HG03103 (cell line): ENCODE measurements at regions not wholly inside any gene's neighbourhood (a gene's known extent, or its start where the extent isn't known, plus 50 kb on each side); places are given as distances from the start of the nearest gene placed in this dataset.

Experiments
- ATAC-seq: cut with Tn5 transposase; IDR thresholded peaks from one replicate; pipeline ENCODE4 v1.9.1; 2021; ENCODE audit warnings: low read depth; ENCODE audit not compliant: unreplicated experiment

- ATAC-seq = no peak
Observed at GRCh38 chr2:52974127-52974526, 793.5 kb upstream of the CHAC2 start.

DNA sequence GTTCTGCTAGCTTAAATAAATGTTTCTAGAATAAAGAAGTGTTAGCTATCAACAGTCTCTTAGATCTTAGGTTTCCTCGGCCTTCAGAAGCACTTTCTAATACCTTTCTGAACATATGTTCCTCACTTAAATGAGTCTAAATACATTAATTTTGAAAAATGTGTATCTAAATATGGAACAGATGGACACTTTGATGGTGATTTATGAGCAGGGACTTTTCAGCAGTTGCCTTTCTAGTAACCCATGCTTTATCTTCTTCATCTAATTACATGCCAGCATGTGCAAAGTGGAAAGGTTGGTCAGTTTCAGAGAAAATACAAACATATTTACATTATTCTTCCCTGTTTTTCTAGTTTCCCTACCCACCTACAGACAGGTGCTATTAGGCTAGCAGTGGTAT is 797.0 kb upstream of the CHAC2 start:
- ATAC-seq = no peak

DNA sequence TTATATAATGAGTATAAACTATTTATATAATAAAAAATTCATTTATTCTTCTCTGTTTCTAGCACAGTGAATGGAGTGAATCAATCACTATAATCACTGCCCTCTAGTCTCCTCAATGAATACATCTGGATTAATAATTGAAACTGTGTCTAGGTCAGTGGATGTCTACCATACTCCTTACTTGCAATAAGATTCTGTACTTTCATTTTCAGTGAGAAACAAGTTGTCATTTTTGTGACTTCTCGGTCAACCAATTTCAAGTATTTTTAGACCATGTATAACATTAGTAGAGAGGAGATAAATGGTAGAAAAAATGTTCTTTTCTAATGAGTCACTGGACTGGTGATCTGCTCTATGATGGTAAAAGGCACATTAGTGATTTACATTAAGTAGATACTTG is 799.6 kb upstream of the CHAC2 start:
- no peak for ATAC-seq

DNA sequence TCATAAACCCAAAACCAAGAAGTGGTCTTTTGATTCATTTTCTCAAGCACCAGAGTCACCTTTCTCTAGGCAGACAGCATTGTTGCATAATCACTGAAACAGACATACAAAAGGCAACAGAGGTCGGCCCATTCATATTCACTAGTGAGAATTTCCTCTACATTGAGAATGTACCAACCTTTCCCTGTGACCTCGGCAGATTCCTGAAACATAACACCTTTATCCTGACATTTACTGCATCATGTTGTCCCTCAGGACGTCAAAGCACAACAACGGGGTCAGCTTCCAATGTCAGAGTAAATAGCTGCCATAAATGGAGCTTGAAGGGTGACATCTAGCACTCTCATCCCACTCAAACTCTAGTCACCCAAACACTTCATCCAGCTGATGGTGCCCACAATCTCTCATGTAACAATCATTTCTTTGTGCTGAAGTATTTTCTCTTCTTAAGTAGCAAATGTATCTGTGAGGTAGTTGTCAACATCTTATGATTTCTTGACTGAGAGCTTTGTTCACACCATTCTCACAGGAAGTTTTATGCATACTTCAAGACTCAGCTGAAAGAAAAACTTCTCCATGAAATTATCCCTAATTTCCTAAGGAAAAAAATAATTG is 802.6 kb upstream of the CHAC2 start:
- ATAC-seq = no peak

DNA sequence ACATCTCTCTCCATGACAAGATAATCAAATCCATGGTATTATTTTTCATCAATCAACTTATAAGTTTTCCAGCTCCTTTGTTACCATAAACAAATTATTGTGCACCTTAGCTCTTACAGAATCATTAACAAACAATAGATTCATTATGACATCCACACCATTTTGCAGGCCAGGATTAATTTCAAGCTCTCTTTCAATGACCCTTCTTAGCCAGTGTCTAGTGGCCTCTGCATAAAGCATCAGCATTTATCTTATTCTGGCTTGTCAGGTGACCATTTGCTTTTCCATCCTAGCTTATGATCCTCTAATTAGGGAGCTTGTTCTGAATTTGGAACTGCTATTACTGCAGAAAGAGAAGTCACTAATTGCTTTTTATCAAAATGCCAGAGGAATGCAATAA is 806.2 kb upstream of the CHAC2 start:
- no peak for ATAC-seq

DNA sequence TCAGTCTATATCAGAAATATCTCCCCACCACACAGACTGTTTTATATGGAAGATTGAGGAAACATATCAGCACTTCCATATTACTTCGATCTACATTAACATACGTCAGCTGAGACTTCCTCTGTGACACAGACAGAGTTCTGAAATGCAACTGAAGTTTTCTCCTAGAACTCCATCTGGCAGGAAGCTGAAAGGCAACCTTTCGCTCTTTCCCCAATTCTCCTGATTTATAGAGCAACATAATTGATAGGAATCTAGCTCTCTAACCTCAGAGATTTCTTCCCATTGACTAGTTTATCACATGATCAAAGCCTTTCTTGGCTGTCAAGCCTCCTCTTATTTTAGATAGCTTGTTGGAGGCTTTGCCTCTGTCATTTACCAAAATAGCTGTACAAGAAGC is 806.7 kb upstream of the CHAC2 start:
- ATAC-seq = no peak

DNA sequence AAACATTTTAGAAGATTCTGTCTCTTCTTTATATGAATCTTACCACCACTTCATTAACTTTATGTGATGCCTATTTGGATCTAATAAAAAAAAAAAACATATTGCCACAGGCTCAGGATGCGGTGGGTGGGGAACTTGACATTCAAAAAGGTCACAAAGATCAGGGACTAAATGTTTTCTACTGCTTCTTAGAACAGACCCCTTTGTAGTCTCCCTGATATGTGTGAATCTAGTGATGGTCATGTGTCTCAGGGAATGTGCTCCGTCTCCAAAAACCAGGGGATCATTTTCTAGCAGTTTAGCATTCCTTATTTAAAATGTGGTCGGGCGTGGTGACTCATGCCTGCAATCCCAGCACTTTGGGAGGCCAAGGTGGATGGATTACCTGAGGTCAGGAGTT is 807.8 kb upstream of the CHAC2 start:
- no peak for ATAC-seq

DNA sequence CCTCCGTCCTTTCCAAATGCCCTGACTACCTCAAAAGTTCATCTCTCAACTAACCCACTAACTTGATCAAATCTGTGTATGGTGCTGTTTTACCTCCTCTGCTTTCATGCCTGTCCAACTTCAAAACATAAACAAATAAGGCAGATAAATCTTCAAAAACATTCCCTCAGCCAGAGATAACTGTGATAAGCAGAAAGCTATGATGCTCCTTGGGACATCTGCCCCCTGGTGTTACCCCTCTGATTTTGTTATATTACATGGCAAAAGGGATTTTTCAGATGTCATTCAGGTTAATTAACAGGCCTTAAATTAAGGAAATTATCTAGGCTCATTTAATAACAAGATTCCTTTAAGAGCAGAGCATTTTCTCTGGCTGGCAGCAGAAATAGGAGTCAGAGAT is 810.8 kb upstream of the CHAC2 start:
- ATAC-seq = no peak

DNA sequence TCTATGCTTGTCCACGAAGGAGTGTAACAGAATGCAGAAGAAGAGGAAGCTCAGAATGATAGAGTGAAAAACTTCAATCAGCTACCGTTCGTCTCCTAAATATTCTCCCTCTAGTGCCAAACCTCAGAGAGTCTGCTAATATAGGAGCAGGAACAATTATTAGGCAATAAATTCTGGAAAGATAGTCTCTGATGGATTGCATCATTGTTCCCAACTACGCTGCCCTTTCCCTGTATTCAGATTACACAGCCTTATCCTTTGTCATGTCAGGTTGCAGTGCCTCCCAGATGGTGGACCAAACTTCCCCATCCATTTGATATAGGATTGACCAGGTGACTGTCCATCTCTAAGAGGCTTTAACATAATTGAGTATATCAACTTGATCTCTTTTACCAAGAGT is 811.5 kb upstream of the CHAC2 start:
- ATAC-seq = no peak

- no peak for ATAC-seq
Observed at GRCh38 chr2:52955079-52955478, 812.5 kb upstream of the CHAC2 start.

GRCh38 chr2:52940101-52940500 is 827.5 kb upstream of the CHAC2 start:
- ATAC-seq = no peak

DNA sequence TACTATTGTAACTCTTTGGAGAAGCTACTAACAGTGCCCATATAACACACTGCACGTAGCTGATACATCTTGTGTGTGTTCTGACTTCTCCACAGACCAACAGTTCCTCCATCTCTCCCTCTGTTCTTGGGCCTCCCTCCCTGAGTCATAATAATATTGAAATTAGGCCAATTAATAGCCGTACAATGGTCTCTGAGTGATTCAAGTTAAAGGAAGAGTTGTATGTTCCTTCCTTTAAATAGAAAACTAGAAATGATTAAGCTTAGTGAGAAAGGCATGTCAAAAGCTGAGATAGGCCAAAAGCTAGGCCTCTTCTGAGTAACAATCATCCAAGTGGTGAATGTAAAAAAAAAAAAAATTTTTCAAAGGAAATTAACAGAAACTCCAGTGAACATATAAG is 828.4 kb upstream of the CHAC2 start:
- no peak for ATAC-seq

GRCh38 chr2:52936029-52936428 is 831.6 kb upstream of the CHAC2 start:
- ATAC-seq = no peak

GRCh38 chr2:52934920-52935640 is 832.5 kb upstream of the CHAC2 start:
- ATAC-seq = no peak

DNA sequence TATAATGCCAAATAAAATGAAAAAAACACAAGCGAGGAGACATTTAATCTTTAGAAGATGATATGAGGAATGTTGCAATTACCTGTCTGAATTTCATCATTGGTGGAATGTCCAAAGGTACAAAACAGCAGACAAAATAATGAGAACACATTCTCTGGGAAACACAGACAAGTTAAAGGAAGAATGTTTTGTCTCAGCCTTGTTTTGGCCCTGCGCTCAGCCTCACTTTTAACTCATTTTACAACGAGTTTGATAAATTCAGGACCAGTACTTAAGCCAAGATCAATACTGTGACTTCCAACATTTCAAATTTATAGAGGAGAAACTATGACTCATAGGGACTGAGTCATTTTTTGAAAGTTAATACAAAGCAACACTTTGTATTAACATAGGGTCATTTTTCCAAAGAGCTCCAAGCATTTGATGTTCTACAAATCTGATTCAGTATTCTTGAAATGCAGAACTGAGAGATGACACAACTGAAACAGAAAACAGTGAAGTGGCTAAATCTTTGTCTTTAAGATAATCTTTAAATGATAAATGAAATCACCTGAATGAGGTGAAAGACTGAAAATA is 833.2 kb upstream of the CHAC2 start:
- peak; percentile 66 for ATAC-seq

GRCh38 chr2:52933878-52934277 is 833.7 kb upstream of the CHAC2 start:
- no peak for ATAC-seq

DNA sequence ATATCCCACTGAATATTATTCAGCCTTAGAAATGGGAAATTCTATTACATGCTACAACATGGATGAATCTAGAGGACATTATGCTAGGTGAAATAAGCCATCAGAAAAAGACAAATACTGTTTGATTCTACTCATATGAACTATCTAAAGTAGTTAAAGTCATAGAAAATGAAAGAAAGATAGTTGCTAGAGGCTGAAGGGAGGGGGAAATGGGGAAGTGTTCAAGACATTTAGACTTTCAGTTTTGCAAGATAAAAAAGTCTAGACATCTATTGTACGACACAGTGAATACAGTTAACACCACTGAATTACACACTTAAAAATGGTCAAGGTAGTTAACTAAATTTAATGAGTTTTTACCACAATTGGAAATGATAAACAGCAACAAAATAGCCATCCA is 835.9 kb upstream of the CHAC2 start:
- ATAC-seq = no peak

DNA sequence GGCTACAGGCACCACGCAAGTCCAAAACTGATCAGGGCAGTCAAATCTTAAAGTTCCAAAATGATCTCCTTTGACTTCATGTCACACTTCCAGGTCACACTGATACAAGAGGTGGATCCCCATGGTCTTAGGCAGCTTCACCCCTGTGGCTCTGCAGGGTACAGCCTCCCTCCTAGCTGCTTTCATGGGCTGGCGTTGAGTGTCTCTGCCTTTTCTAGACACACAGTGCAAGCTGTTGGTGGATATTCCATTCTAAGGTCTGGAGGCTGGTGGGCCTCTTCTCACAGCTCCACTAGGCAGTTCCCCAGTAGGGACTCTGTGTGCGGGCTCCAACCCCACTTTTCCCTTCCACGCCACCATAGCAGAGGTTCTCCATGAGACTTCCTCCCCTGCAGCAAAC is 838.2 kb upstream of the CHAC2 start:
- no peak for ATAC-seq

DNA sequence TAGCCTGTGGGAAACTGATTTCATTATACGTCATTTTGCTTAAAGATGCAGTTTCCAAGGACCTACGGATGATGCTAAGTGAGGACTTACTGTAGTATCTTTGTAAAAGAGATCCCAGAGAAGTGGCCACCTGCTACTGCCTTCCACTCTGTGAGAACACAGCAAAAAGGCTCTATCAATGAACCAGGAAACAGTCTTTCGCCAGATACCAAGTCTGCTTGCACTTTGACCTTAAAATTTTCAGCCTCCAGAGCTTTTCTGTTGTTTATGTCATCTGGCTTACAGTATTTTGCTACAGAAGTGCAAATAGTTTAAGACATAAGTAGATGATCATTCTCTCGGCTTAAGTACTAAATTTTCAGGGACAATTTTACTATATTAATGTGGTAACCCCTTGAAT is 847.9 kb upstream of the CHAC2 start:
- no peak for ATAC-seq

GRCh38 chr2:52918551-52918950 is 849.1 kb upstream of the CHAC2 start:
- no peak for ATAC-seq

- no peak for ATAC-seq
Observed at GRCh38 chr2:52916981-52917380, 850.6 kb upstream of the CHAC2 start.

DNA sequence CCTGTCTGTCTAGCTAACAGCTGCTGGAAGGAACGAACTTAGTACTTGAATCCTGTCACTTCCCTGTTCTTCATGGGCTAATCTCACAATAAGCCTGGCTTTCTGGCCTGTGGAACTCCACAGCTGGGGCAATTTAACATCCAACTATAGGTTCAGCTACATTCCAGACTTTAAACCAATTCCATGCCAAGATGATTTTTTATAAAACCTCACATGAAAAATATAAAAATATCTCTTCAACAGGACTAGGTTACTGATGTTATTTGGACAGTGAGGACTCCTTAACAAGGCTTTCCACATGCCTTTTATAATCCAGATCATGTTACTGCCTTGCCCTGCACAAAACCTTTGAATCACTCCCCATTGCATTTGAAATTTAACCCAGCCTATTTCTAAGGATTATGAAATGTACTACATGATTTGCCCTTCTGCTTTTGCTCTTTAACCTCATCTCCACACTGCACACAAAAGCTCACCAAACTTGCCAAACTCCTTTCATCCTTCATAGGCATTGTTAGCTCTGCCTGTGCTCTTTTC is 863.2 kb upstream of the CHAC2 start:
- ATAC-seq = no peak
